K562 (cell line): ENCODE measurements at regions not wholly inside any gene's neighbourhood (a gene's known extent, or its start where the extent isn't known, plus 50 kb on each side); places are given as distances from the start of the nearest gene placed in this dataset.

Experiments
- ATAC-seq: fragments of 200-7000 bp; cut with Tn5 transposase; 3 replicates; pipeline ENCODE4 v1.9.1; 2020; ENCODE audit warnings: moderate library complexity
- BruUV-seq: library from RNA; stranded (reverse); fragments of 400-500 nt; replicated peaks from 2 replicates; lab custom pipeline; 2021; lab: Mats Ljungman, UMichigan
- CTCF ChIA-PET: fragments of 300-600 bp; formaldehyde crosslinking; extraction: SDS; loops from one replicate; lab custom pipeline; 2021; ENCODE audit warnings: low intra/inter-chr PET ratio; lab: Yijun Ruan, JAX
- POLR2A ChIA-PET: fragments of 300-600, 350-650 bp; sonication (Branson Sonifier 250); formaldehyde crosslinking; extraction: SDS; loops from one replicate; lab custom pipeline; 2021; ENCODE audit warnings: antibody characterized with exemption, inconsistent platforms; lab: Yijun Ruan, JAX
- DNase-seq, 4 experiments: peaks; one replicate each; pipeline versions ENCODE4 v3.0.0 to v3.0.0-alpha.2; 2011 to 2018; ENCODE audit warnings: low spot score in 3 of 4, mixed read lengths in 3 of 4; ENCODE audit errors: extremely low read depth in 1 of 4
- FAIRE-seq: peaks from 2 replicates; lab custom pipeline; 2011; peaks lifted over from hg19 to GRCh38; lab: Jason Lieb, UNC
- H2AFZ ChIP-seq: 2 replicates; pipeline ENCODE4 v1.6.0; 2011; ENCODE audit warnings: low read depth, low read length, control low read depth, inconsistent platforms
- H3K27ac ChIP-seq: fragments of 200-600 bp; 3 replicates; pipeline ENCODE4 v1.8.0; 2011; ENCODE audit warnings: low read depth, mild to moderate bottlenecking, control low read depth, inconsistent platforms, low read length, moderate library complexity, mixed read lengths; ENCODE audit errors: extremely low read depth
- H3K27me3 ChIP-seq, 2 experiments: fragments of 300-600 bp in 1 of 2; 2 replicates in 1 of 2; 3 replicates in 1 of 2; pipeline versions ENCODE4 v1.6.0 to v1.8.0; 2011; ENCODE audit warnings: inconsistent platforms in 2 of 2, low read length in 2 of 2, mild to moderate bottlenecking in 1 of 2, mixed read lengths in 1 of 2, moderate library complexity in 1 of 2; ENCODE audit not compliant: control insufficient read depth in 2 of 2, insufficient read depth in 2 of 2
- H3K36me3 ChIP-seq: fragments of 300-600 bp; 3 replicates; pipeline ENCODE4 v1.8.0; 2011; ENCODE audit warnings: mild to moderate bottlenecking, low read length, inconsistent platforms; ENCODE audit not compliant: control insufficient read depth, insufficient read depth
- H3K4me1 ChIP-seq, 2 experiments: fragments of 200-600 bp in 1 of 2; replicated peaks in 1 of 2; 2 replicates in 1 of 2; 3 replicates in 1 of 2; pipeline versions ENCODE4 v1.5.1 to v1.8.0; 2011; ENCODE audit warnings: inconsistent platforms in 2 of 2, low read length in 2 of 2, mild to moderate bottlenecking in 1 of 2, mixed read lengths in 1 of 2, moderate library complexity in 1 of 2; ENCODE audit not compliant: control insufficient read depth in 2 of 2, insufficient read depth in 2 of 2
- H3K4me2 ChIP-seq: 2 replicates; pipeline ENCODE4 v1.6.1; 2011; ENCODE audit warnings: low read length, control low read depth, inconsistent platforms, mixed read lengths; ENCODE audit not compliant: insufficient read depth
- H3K4me3 ChIP-seq: fragments of 200-600 bp; sonication (generic), shearing (Covaris generic); 2 replicates; pipeline ENCODE4 v1.5.1; 2016; ENCODE audit warnings: control low read depth, inconsistent platforms
- H3K79me2 ChIP-seq: fragments of 200-600 bp; 3 replicates; pipeline ENCODE4 v1.8.0; 2011; ENCODE audit warnings: low read length, inconsistent platforms; ENCODE audit not compliant: control insufficient read depth, insufficient read depth
- H3K9ac ChIP-seq, 2 experiments: 2 replicates each; pipeline versions ENCODE4 v1.6.0 to v1.6.1; 2011; ENCODE audit warnings: low read depth in 2 of 2, low read length in 2 of 2, control low read depth in 1 of 2, inconsistent platforms in 1 of 2, mild to moderate bottlenecking in 1 of 2, mixed read lengths in 1 of 2; ENCODE audit not compliant: insufficient read depth in 1 of 2
- H3K9me1 ChIP-seq: one replicate; pipeline ENCODE4 v1.6.0; 2011; ENCODE audit warnings: inconsistent platforms, mild to moderate bottlenecking, low read length, moderate library complexity; ENCODE audit not compliant: control insufficient read depth, insufficient read depth
- H3K9me3 ChIP-seq: replicated peaks from 2 replicates; pipeline ENCODE4 v1.5.1; 2011; ENCODE audit warnings: low read depth, low read length, inconsistent platforms; ENCODE audit not compliant: control insufficient read depth, insufficient read depth
- H4K20me1 ChIP-seq: replicated peaks from 2 replicates; pipeline ENCODE4 v1.6.1; 2011; ENCODE audit warnings: low read length, inconsistent platforms, mixed read lengths; ENCODE audit not compliant: control insufficient read depth, insufficient read depth
- ARID2 ChIP-seq: fragments of 450-650 bp; IDR thresholded peaks from 2 replicates; pipeline ENCODE4 v1.6.1; 2017; ENCODE audit warnings: antibody characterized with exemption, mild to moderate bottlenecking
- COPS2 ChIP-seq: fragments of 450-650 bp; conservative IDR thresholded peaks from 2 replicates; pipeline ENCODE4 v1.6.1; 2016; ENCODE audit warnings: mild to moderate bottlenecking, moderate library complexity
- FOXM1 ChIP-seq, 2 experiments: fragments of 450-650 bp in 1 of 2; sonication (generic) in 1 of 2; formaldehyde crosslinking in 1 of 2; IDR thresholded peaks; 2 replicates each; pipeline versions ENCODE4 v1.6.1 to v1.9.0; 2017 to 2022; ENCODE audit warnings: low read depth in 2 of 2, mild to moderate bottlenecking in 2 of 2, missing genetic modification reagents in 1 of 2, moderate library complexity in 1 of 2
- MIER1 ChIP-seq: fragments of 450-650 bp; IDR thresholded peaks from 2 replicates; pipeline ENCODE4 v1.6.1; 2016; ENCODE audit warnings: antibody characterized with exemption, mild to moderate bottlenecking, low read depth
- TFAP4 ChIP-seq: sonication (generic); formaldehyde crosslinking; IDR thresholded peaks from 2 replicates; pipeline ENCODE4 v1.8.0; 2022; ENCODE audit warnings: missing genetic modification reagents, mild to moderate bottlenecking, moderate library complexity, borderline replicate concordance
- ZMIZ1 ChIP-seq, 2 experiments: fragments of 150-350 bp in 1 of 2; IDR thresholded peaks; 2 replicates each; pipeline ENCODE4 v1.6.1; 2012 to 2016; ENCODE audit warnings: low read depth in 2 of 2, low read length in 2 of 2, mild to moderate bottlenecking in 1 of 2, moderate library complexity in 1 of 2
- ZNF431 ChIP-seq: sonication (generic); formaldehyde crosslinking; IDR thresholded peaks from 2 replicates; pipeline ENCODE4 v1.8.0; 2022; ENCODE audit warnings: mild to moderate bottlenecking, missing genetic modification reagents
- ZNF444 ChIP-seq: fragments of 250-450 bp; sonication (Bioruptor Pico); IDR thresholded peaks from 2 replicates; pipeline ENCODE4 v1.4.0; 2020; ENCODE audit warnings: mild to moderate bottlenecking, moderate library complexity
- ZNF655 ChIP-seq: fragments of 250-450 bp; sonication (Bioruptor Pico); IDR thresholded peaks from 2 replicates; pipeline ENCODE4 v1.5.0; 2021
- WGBS: fragments of 100-300 bp; shearing (Covaris generic); methylation state at CpG from one replicate; pipeline ENCODE4 v1.1.6; 2016; ENCODE audit warnings: low coverage, mixed read lengths; ENCODE audit not compliant: insufficient coverage; ENCODE audit errors: missing lambda C conversion rate; 5-methylcytosine and 5-hydroxymethylcytosine counted together
- in situ Hi-C: fragments of 300-500 bp; cut with MboI; formaldehyde crosslinking; loops from 4 replicates; pipeline ENCODE4 v1.15.0; 2018; ENCODE audit warnings: inconsistent platforms, mixed read lengths
- intact Hi-C: fragments of 100-400 bp; cut with micrococcal nuclease; formaldehyde crosslinking; loops from 2 replicates; pipeline ENCODE4 v1.14.2; 2022

GRCh38 chr6:144633886-144634285 lies 348.8 kb downstream of the UTRN start (continued):
- TF ChIP-seq ZMIZ1 (IDR thresholded peaks at IDR 0.05; ENCODE audit: low read depth in 2 of 2, low read length in 2 of 2) (no peak), ZNF431 (CRISPR knock-in tag) (no peak), ARID2 (no peak)

GRCh38 chr6:144634371-144634770 lies 349.2 kb downstream of the UTRN start:
- no peak for FAIRE-seq
- WGBS = 51% methylated on average over 4 of the region's 4 CpGs
- no peak for ATAC-seq
- no peaks in the 10 kb centered on the region for H3K27me3 ChIP-seq
- ChIA-PET CTCF (no interaction called here), POLR2A (no interaction called here)
- no peaks in the 10 kb centered on the region for H3K4me1 ChIP-seq
- in situ Hi-C loops = no loop called here
- H3K4me2 ChIP-seq = no peak overlapping the region
- no peak for DNase-seq
- H3K36me3 ChIP-seq = no peaks in the 10 kb centered on the region
- no peak overlapping the region for H2AFZ ChIP-seq
- H3K9me3 ChIP-seq = no peaks in the 10 kb centered on the region
- intact Hi-C loops = no loop called here
- no peaks in the 10 kb centered on the region for H4K20me1 ChIP-seq
- H3K4me3 ChIP-seq = no peak overlapping the region
- no peaks in the 10 kb centered on the region for H3K9me1 ChIP-seq
- no peak overlapping the region for H3K9ac ChIP-seq
- BruUV-seq = no TSS peak
- no peak overlapping the region for H3K27ac ChIP-seq
- H3K79me2 ChIP-seq = no peaks in the 10 kb centered on the region
- TF ChIP-seq MIER1 (no peak), ZNF655 (CRISPR knock-in tag) (no peak), FOXM1 (IDR thresholded peaks at IDR 0.05; ENCODE audit: low read depth) (no peak), FOXM1 (CRISPR knock-in tag; IDR thresholded peaks at IDR 0.05; ENCODE audit: low read depth) (no peak), TFAP4 (CRISPR knock-in tag) (no peak), ZNF444 (CRISPR knock-in tag) (no peak), COPS2 (no peak)
